Keratinocyte (primary cell): ENCODE measurements at regions not wholly inside any gene's neighbourhood (a gene's known extent, or its start where the extent isn't known, plus 50 kb on each side); places are given as distances from the start of the nearest gene placed in this dataset.

Source experiments
- DNase-seq: peaks from one replicate; pipeline ENCODE4 v3.0.0-alpha.2; 2011; ENCODE audit warnings: low read depth, missing footprints, low spot score
- FAIRE-seq: peaks from 2 replicates; lab custom pipeline; 2011; peaks lifted over from hg19 to GRCh38; lab: Jason Lieb, UNC
- H2AFZ ChIP-seq: 2 replicates; pipeline ENCODE4 v1.6.0; 2012; ENCODE audit warnings: low read length, control low read depth, inconsistent platforms; ENCODE audit not compliant: control insufficient read depth
- H3K27ac ChIP-seq: 2 replicates; pipeline ENCODE4 v1.5.1; 2011; ENCODE audit warnings: low read length; ENCODE audit not compliant: control insufficient read depth, insufficient read depth
- H3K27me3 ChIP-seq: 3 replicates; pipeline ENCODE4 v1.6.0; 2011; ENCODE audit warnings: low read length; ENCODE audit not compliant: control insufficient read depth, insufficient read depth; ENCODE audit errors: extremely low read depth
- H3K36me3 ChIP-seq, 2 experiments: 2 replicates in 1 of 2; 3 replicates in 1 of 2; pipeline ENCODE4 v1.5.1; 2011; ENCODE audit warnings: low read length in 2 of 2, mild to moderate bottlenecking in 1 of 2; ENCODE audit not compliant: control insufficient read depth in 2 of 2, insufficient read depth in 2 of 2; ENCODE audit errors: extremely low read depth in 1 of 2
- H3K4me1 ChIP-seq: 3 replicates; pipeline ENCODE4 v1.5.1; 2011; ENCODE audit warnings: low read length; ENCODE audit not compliant: control insufficient read depth, insufficient read depth; ENCODE audit errors: extremely low read depth
- H3K4me2 ChIP-seq: 3 replicates; pipeline ENCODE4 v1.6.0; 2011; ENCODE audit warnings: low read depth, low read length; ENCODE audit not compliant: control insufficient read depth, insufficient read depth; ENCODE audit errors: extremely low read depth
- H3K4me3 ChIP-seq, 3 experiments: fragments of 200-600 bp in 1 of 3; sonication (generic) in 1 of 3; 2 replicates in 2 of 3; 3 replicates in 1 of 3; pipeline ENCODE4 v1.5.1; 2011 to 2016; ENCODE audit warnings: low read length in 3 of 3, mild to moderate bottlenecking in 3 of 3, control low read depth in 2 of 3, inconsistent platforms in 1 of 3, low read depth in 1 of 3, mixed read lengths in 1 of 3, mixed run types in 1 of 3, moderate library complexity in 1 of 3; ENCODE audit not compliant: control insufficient read depth in 2 of 3, insufficient read depth in 2 of 3; ENCODE audit errors: extremely low read depth in 1 of 3
- H3K79me2 ChIP-seq: 2 replicates; pipeline ENCODE4 v1.6.0; 2012; ENCODE audit warnings: low read length; ENCODE audit not compliant: control insufficient read depth, insufficient read depth
- H3K9ac ChIP-seq: 3 replicates; pipeline ENCODE4 v1.6.0; 2011; ENCODE audit warnings: low read length; ENCODE audit not compliant: control insufficient read depth, insufficient read depth; ENCODE audit errors: extremely low read depth
- H3K9me1 ChIP-seq: 3 replicates; pipeline ENCODE4 v1.6.0; 2011; ENCODE audit warnings: low read length; ENCODE audit not compliant: control insufficient read depth, insufficient read depth; ENCODE audit errors: extremely low read depth
- H3K9me3 ChIP-seq: 2 replicates; pipeline ENCODE4 v1.5.1; 2012; ENCODE audit warnings: low read depth, low read length; ENCODE audit not compliant: control insufficient read depth
- H4K20me1 ChIP-seq: 3 replicates; pipeline ENCODE4 v1.6.0; 2011; ENCODE audit warnings: low read length; ENCODE audit not compliant: control insufficient read depth, insufficient read depth; ENCODE audit errors: extremely low read depth
- CTCF ChIP-seq, 3 experiments: IDR thresholded peaks in 1 of 3; conservative IDR thresholded peaks in 1 of 3; optimal IDR thresholded peaks in 1 of 3; 2 replicates in 2 of 3; 3 replicates in 1 of 3; pipeline versions ENCODE3 to v1.5.1; 2011; ENCODE audit warnings: low read length in 3 of 3, mild to moderate bottlenecking in 3 of 3, moderate library complexity in 2 of 3, control low read depth in 1 of 3, inconsistent platforms in 1 of 3; ENCODE audit not compliant: insufficient read depth in 2 of 3; ENCODE audit errors: extremely low read depth in 1 of 3
- EZH2 ChIP-seq: IDR thresholded peaks from one replicate; pipeline ENCODE4 v1.6.1; 2012; ENCODE audit warnings: inconsistent platforms, mild to moderate bottlenecking, low read length, moderate library complexity
- dilution Hi-C: fragments of 300-500 bp; cut with MboI; formaldehyde crosslinking; loops from one replicate; pipeline ENCODE4 v1.7.0; 2020; ENCODE audit warnings: low sequenced_read_pairs; ENCODE audit not compliant: extremely low pct_ligation_motif_present

GRCh38 chr6:81565071-81565470 is 187.4 kb downstream of the TENT5A start:
- Histone ChIP-seq H3K4me3 (no peak overlapping the region), H3K9me3 (no peaks in the 10 kb centered on the region), H2AFZ (no peak overlapping the region), H3K4me2 (no peak overlapping the region), H3K36me3 (no peaks in the 10 kb centered on the region), H3K9ac (no peak overlapping the region), H3K9me1 (no peaks in the 10 kb centered on the region), H4K20me1 (no peaks in the 10 kb centered on the region), H3K79me2 (no peaks in the 10 kb centered on the region), H3K4me1 (no peaks in the 10 kb centered on the region), H3K27me3 (no peaks in the 10 kb centered on the region), H3K27ac (no peak overlapping the region)
- no peak for TF ChIP-seq CTCF (optimal IDR thresholded peaks at IDR 0.05 in 1 of 3, IDR thresholded peaks at IDR 0.05 in 1 of 3, conservative IDR thresholded peaks at IDR 0.05 in 1 of 3; ENCODE audit: extremely low read depth in 1 of 3, insufficient read depth in 2 of 3, low read length in 3 of 3)
- TF ChIP-seq EZH2 = no peak
- DNase-seq = no peak
- no peak for FAIRE-seq
- dilution Hi-C loops = no loop called here

- FAIRE-seq = no peak
These were observed 187.9 kb downstream of the TENT5A start for GRCh38 chr6:81564470-81565068.

More at GRCh38 chr6:81564470-81565068, 187.9 kb downstream of the TENT5A start:
- H3K9ac ChIP-seq = no peak overlapping the region
- no peaks in the 10 kb centered on the region for H3K9me3 ChIP-seq
- H3K27ac ChIP-seq = no peak overlapping the region
- H3K36me3 ChIP-seq = no peaks in the 10 kb centered on the region
- H3K79me2 ChIP-seq = no peaks in the 10 kb centered on the region
- no peak overlapping the region for H3K4me2 ChIP-seq
- dilution Hi-C loops = no loop called here
- TF ChIP-seq CTCF (optimal IDR thresholded peaks at IDR 0.05 in 1 of 3, IDR thresholded peaks at IDR 0.05 in 1 of 3, conservative IDR thresholded peaks at IDR 0.05 in 1 of 3; ENCODE audit: extremely low read depth in 1 of 3, insufficient read depth in 2 of 3, low read length in 3 of 3) (no peak), EZH2 (no peak)
- no peaks in the 10 kb centered on the region for H3K9me1 ChIP-seq
- no peak overlapping the region for H2AFZ ChIP-seq
- no peak overlapping the region for H3K4me3 ChIP-seq
- H3K27me3 ChIP-seq = no peaks in the 10 kb centered on the region
- no peaks in the 10 kb centered on the region for H4K20me1 ChIP-seq
- DNase-seq = no peak
- H3K4me1 ChIP-seq = no peaks in the 10 kb centered on the region
